ENCODE measurements at regions not wholly inside any gene's neighbourhood (a gene's known extent, or its start where the extent isn't known, plus 50 kb on each side); places are given as distances from the start of the nearest gene placed in this dataset.

DNA sequence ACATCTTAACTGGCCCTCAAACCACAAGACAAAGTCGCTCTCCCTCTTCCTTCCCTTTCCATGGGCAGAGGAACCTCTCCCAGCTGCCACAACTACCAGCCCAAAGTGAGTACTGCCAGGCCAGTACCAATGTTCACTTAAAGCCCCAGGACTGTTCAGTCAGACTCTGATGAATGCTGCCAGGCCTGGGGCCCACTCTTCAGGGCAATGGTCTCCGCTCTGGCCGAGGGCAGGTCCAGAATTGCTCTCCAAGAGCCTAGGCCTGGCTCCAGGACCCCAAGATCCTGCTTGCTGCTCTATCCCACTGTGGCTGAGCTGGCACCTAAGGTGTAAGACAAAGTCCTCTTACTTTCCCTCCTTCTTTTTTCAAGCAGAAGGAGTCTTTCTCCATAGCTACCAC lies 790.9 kb downstream of the KLHL13 start:
- H3K27ac ChIP-seq, result no peak overlapping the region
- DNase-seq (ENCODE audit: low spot score), result no peak
- CTCF ChIA-PET, result no interaction called here
- POLR2A ChIA-PET (ENCODE audit: low non-redundant PET), result no interaction called here
- TF ChIP-seq, protein P1, sequence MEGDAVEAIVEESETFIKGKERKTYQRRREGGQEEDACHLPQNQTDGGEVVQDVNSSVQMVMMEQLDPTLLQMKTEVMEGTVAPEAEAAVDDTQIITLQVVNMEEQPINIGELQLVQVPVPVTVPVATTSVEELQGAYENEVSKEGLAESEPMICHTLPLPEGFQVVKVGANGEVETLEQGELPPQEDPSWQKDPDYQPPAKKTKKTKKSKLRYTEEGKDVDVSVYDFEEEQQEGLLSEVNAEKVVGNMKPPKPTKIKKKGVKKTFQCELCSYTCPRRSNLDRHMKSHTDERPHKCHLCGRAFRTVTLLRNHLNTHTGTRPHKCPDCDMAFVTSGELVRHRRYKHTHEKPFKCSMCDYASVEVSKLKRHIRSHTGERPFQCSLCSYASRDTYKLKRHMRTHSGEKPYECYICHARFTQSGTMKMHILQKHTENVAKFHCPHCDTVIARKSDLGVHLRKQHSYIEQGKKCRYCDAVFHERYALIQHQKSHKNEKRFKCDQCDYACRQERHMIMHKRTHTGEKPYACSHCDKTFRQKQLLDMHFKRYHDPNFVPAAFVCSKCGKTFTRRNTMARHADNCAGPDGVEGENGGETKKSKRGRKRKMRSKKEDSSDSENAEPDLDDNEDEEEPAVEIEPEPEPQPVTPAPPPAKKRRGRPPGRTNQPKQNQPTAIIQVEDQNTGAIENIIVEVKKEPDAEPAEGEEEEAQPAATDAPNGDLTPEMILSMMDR (conservative IDR thresholded peaks at IDR 0.05; ENCODE audit: low read depth), result no peak

DNA sequence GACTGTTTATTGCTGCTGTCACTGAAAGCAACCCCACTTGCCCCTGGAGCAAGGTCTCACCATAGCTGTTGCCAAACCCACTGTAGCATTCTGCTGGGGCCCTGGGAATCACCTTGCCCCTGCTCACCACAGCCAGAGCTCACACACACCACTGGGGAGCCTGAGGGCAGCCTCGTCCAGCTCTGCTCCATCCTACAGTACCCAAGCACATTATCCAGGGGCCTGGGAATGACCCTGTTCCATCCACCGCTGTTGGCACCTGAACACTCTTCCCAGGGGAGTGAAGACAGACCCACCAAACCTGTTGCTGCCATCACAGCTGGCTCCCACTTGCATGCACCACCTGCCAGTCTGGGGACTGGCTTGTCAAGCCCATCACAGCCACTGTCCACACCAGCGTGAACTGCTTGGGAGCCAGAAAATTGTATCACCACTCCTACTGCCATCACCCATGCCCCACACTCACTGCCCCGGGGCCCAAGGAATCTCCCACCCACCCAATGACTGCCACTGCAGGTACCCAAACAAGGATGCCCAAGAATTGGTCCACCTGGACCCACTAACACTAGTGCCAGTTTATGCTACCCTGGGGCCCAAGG lies 811.3 kb downstream of the KLHL13 start:
- POLR2A ChIA-PET (ENCODE audit: low non-redundant PET), result no interaction called here
- TF ChIP-seq, protein P1 (conservative IDR thresholded peaks at IDR 0.05; ENCODE audit: low read depth), result no peak
- no peak overlapping the region for H3K27ac ChIP-seq
- no peak for DNase-seq (ENCODE audit: low spot score)
- CTCF ChIA-PET, result no interaction called here

DNA sequence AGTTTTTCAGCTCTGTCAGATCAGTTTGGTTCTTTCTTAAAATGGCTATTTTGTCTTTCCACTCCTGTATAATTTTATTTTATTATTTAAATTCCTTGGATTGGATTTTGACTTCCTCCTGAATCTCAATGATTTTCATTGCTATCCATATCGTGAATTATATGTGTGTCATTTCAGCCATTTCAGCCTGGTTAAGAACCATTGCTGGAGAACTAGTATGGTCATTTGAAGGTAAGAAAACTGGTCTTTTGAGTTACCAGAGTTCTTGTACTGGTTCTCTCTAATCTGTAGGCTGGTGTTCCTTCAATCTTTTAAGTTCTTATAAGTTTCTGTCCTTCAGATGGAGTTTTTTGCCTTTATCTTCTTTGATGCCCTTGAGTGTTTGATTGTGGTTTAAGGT lies 815.5 kb downstream of the KLHL13 start:
- H3K27ac ChIP-seq, result no peak overlapping the region
- TF ChIP-seq, protein P1 (conservative IDR thresholded peaks at IDR 0.05; ENCODE audit: low read depth), result no peak
- ChIA-PET POLR2A (ENCODE audit: low non-redundant PET) (no interaction called here), CTCF (no interaction called here)
- DNase-seq (ENCODE audit: low spot score), result no peak

DNA sequence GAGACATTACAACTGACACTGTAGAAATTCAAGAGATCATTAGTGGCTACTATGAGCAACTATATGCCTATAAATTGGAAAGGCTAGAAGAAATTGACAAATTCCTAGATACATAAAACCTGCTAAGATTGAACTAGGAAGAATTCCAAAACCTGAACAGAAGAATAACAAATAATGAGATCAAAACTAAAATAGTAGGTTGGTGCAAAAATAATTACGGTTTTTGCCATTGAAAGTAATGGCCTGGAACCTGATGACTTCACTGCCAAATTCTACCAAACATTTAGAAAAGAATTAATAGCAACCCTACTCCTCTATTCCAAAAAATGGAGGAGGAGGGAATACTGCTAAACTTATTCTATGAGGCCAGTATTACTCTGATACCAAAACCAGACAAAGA lies 824.9 kb downstream of the KLHL13 start:
- CTCF ChIA-PET, result no interaction called here
- DNase-seq (ENCODE audit: low spot score), result no peak

DNA sequence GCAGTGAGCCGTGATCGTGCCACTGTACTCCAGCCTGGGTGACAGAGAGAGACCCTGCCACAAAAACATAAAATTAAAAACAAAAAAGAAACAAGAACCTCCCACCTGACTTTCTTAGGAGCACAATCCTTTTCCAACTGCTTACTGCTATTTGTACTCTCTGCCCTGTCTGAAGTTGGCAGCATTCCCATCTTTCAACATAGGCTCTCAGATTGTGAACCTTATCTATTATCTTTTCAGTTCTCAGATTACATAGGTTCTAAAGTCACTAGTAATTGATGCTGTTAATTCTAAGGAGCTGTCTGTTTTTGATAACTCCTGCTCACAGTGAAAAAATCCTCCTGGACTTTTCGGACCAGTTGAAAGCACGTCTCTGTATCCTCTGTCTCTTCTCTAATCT lies 812.2 kb upstream of the CT83 start:
- no peak overlapping the region for H3K27ac ChIP-seq
- POLR2A ChIA-PET (ENCODE audit: low non-redundant PET), result no interaction called here
- CTCF ChIA-PET, result no interaction called here
- no peak for DNase-seq (ENCODE audit: low spot score)
- TF ChIP-seq, protein P1 (conservative IDR thresholded peaks at IDR 0.05; ENCODE audit: low read depth), result no peak

More for the DNA sequence above, 824.9 kb downstream of the KLHL13 start:
- POLR2A ChIA-PET (ENCODE audit: low non-redundant PET), result no interaction called here
- H3K27ac ChIP-seq, result no peak overlapping the region
- TF ChIP-seq, protein P1 (conservative IDR thresholded peaks at IDR 0.05; ENCODE audit: low read depth), result no peak

Measured in RWPE1 (cell line).